Activated CD8-positive, alpha-beta memory T cell treated with anti-CD3 and anti-CD28 coated beads, Interleukin-2, amount 50 U/mL, for 1 hour (primary cell): ENCODE measurements at regions not wholly inside any gene's neighbourhood (a gene's known extent, or its start where the extent isn't known, plus 50 kb on each side); places are given as distances from the start of the nearest gene placed in this dataset.
"Not testable (repeated sequence)": the region's sequence is repeated elsewhere in the genome, so short reads cannot be mapped to it uniquely, and the experiment has no call there.

Experiments
- DNase-seq: peaks from one replicate; pipeline ENCODE4 v3.0.0-alpha.2; 2020; ENCODE audit errors: extremely low read depth

DNA sequence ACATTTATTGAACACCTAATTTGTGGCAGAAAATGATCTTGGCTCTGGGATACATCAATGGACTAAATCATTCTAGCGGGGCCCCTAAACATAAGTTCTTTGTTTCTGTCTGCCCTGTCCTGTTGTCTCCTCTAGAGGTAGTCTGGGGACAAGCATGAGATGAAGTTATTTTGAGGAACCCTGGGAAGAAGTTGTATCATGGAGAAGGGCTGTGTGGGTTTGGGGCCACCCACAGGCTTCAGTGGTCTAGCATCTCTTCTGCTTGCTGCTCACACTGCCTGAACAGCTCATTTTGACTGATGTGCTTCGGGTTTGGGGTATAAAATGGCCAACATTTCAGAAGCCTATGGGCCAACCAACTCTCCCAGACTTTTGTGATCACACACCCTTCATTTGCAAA, 50.3 kb upstream of the OSBPL11 start:
- DNase-seq = no peak

DNA sequence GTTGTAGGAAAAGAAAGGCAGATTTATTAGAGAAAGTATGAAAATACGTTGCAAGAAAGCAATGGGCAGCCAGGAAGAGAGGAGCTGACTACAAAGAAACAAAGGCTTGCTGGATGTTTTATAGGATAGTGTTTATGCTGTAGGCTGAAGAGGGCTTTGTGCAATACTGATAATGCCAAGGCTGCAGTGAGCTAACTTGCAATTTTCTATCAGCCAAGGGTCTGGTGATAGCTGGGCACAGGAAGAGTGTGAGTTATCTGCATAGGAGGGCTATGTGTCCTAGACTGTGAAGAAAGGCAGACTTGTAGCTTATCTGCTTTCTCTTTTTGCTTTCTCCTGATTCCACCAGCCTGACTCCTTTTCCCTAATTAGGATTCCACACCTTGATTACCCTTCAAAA, 51.3 kb upstream of the OSBPL11 start:
- no peak for DNase-seq

DNA sequence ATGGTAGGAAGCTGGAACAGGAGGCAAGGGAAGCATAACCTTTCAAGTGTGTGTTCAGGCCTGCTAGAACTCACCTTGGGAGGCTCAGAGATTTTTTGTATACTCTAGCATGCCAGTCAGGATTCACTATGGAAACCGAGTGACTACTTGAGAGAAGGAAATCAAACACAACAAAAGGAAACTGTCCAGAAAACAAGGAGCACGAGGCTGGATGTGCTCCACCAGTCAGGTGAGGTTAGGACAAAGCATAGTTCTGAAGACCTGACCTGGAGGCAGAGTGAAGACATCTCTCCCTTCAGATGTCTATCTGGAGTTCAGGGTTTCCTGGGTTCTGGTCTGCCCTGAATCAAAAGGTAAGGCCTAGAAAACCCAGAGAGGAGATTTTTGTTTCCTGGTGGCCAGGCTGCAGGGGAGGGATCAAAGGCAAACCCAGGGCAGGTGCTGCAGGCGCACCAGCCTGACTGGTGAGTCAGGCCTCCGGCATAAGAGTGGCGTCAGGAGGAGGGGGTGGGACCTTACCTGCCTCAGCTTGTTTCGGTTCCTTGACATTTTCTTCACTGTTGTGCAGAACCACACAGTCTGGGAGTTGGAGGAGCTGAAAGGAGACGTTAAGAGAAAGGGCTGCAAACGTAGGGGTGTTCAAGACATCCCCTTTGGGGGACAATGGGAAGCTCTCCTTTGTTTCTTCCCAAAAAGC, 52.2 kb upstream of the OSBPL11 start:
- no peak for DNase-seq

DNA sequence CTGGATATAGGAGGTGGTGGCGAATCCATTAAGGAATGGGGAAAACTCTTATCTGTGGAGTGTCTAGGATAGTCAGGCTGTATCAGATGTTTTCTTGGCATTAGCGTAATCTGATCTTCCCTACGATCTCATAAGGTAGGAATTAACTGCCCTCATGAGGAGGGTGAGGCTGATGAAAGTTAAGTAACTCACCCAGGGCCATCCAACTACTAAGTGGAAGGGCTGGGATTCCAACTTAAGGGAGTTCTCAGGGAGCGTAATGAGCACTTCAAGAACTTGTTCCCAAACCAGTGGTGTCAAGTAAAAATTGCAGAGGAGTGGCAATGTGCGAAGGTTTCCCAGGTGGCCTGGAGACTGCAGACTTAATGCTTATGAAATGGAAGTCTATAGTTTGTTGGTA, 55.9 kb upstream of the OSBPL11 start:
- DNase-seq = no peak

DNA sequence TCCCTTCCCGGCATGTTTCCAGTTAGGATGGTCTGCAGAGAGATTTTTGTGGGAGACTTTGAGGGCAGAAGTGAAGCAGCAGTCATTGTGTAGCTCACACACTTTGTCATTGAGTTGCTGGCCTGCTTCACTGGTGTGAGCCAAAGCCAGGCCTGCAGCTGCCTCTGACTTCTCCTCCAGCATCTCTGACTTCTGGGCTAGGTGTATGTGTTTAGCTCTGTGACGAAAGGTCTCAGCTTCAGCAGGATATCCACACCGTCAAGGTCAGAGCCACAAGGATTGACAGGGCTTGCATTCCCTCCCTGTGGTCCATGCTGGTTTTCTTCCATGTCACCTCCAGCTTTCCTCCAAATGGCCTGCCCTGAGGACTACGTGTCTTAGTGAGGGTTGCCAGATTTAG, 57.1 kb upstream of the OSBPL11 start:
- DNase-seq = no peak

DNA sequence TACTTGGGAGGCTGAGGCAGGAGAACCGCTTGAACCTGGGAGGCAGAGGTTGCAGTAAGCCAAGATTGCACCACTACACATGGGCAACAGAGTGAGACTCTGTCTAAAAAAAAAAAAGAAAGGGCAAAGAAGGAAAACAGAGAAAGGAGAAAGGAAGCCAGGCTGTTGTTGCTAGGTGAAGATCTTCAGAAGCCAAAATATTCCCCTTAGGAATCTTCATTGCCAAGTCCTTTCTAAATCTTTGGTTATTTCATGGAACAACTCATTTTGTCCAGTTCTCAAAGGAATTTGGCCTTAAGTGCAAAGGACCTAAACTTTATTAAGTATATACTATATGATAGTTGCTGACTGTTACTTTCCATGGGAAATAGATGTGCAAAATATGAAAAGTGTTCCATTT, 59.2 kb upstream of the OSBPL11 start:
- DNase-seq = no peak

DNA sequence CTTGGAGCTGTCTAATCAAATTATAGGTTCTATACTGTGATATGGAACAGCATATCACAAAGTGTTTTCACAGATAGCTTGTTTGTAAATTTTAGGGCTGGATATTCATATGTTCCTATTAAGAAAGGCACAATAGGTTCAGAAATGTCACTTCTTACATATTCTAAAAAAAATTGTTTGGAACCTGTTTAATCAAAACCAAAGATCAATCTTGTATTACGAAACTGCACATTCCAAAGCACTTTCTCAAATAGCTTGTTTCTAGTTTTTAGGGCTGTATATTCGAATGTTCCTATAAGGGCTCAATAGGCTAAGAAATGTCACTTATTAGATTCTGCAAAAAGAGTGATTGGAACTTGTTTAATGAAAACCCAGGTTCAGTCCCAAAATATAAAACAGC, 67.4 kb upstream of the OSBPL11 start:
- DNase-seq = no peak

DNA sequence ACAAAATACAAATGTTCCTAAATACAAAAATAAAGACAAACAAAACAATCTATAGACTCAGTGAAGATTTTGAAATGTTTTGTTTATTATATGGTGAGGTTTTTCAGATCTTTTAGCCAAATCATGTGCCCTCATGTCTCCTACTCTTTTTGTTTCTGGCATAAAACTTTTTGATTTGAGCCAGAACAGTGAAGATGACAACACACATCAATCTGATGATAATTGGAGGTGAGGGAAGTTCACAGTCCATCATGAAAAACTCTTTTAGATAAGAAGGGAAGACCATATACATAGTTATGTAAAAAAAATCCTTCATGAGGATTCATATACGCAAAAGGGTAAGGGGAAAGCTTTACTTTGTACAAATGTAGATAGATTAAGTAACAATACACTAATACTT, 75.1 kb upstream of the OSBPL11 start:
- DNase-seq = no peak

DNA sequence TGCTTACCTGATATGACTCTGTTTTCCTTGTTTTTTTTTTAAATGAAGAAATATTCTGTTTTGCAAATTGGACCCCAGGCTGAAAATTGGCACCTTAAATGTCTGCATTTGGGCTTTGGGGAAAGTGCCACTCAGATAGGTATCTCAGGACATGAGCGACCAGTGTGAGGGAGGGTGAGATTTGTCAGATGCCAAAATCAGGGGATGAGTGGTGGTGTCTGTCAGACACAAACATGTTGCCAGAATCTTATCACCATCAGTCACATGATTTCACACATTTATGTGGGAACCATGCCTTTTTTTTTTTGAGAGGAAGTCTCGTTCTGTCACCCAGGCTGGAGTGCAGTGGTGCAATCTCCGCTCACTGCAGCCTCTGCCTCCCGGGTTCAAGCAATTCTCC, 75.6 kb upstream of the OSBPL11 start:
- no peak for DNase-seq

DNA sequence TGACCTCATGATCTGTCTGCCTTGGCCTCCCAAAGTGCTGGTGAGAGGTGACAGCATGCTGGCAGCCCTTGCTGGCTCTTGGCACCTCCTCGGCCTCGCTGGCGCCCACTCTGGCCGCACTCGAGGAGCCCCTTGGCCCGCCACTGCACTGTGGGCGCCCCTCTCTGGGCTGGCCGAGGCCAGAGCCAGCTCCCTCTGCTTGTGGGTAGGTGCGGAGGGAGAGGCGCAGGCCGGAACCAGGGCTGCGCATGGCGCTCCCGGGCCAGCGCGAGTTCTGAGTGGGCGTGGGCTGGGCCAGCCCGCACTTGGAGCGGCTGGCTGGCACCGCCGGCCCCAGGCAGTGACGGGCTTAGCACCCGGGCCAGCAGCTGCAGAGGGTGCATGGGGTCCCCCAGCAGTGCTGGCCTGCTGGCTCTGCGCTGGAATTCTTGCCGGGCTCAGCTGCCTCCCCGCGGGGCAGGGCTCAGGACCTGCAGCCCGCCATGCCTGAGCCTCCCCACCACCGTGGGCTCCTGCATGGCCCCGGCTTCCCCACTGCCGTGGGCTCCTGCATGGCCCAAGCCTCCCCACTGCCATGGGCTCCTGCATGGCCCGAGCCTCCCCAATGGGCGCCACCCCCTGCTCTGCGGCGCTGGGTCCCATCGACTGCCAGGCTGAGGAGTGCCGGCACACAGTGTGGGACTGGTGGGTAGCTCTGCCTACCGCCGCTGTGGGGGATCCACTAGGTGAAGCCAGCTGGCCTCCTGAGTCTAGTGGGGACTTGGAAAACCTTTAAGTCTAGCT, 76.4 kb upstream of the OSBPL11 start:
- no peak for DNase-seq

DNA sequence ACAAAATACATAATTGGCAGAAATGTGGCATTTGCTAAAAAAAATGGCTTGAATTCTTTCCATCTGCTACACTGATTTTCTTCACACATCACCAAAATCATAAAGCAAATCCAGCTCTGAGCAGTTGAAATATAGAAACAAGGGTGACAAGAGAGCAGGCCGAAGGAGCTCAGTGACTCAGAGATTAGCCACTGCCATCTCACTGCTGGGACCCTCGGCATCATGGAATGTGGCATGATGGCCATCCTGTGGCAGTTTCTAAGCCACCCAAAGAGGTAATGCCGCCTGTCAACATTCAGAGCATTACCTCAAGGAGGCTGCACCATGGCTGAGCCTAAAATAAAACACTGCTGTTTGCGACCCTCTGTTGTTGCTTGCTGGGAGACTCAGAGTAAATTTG, 80.5 kb upstream of the OSBPL11 start:
- DNase-seq = no peak

DNA sequence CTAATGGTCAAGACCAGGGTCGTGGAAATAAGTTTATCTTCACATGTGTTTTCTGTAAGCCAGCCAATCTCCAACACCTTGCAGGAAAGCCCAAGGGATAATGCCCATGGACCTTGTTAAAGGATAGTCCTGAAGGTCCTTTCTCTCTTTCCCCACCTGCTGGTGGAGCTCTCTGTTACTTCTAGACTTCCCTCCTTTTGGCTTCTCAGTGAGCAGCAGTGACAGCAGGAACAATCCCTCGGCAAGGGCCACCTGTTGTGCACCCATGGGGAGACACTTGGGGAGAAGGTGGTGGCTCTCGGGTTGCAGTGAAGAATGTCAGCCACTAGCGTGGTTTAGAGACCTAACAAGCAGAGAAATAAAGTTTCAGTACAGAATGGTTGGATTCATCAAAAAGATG, 84.0 kb upstream of the OSBPL11 start:
- no peak for DNase-seq

DNA sequence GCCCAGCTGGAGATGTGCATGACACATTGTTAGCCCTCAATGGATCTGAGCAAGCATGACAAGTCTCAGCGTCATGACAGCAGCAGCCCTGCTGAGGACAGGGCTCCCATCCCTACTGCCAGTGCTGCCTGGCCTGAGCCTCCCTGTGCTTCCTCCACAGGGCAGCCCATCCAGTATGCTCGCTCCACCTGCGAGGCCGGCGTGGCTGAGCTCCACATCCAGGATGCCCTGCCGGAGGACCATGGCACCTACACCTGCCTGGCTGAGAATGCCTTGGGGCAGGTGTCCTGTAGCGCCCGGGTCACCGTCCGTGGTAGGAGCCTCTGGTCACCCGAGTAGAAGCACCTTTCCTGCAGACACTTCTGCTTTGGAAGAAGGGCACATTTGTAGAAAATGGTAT, 85.8 kb upstream of the OSBPL11 start:
- DNase-seq = no peak

DNA sequence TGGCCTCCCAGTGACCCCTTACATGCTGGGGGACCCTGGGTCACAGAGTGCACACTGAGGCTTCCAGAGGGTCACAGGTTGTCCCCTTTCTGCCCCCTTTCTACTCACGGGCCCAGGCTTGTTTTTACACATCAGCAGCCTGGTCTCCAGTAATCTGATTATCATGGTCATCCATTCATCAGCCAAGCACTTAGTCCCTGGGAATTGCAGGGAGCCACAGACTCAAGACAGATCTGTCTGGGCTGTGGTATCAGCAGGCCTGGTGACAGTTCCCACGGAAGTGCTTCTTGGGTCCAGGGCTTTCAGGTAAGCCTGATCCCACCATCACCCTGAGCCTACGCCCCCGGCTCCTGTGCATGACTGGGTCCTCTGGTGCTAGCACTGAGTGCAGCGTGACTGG, 86.6 kb upstream of the OSBPL11 start:
- DNase-seq = not testable (repeated sequence)

DNA sequence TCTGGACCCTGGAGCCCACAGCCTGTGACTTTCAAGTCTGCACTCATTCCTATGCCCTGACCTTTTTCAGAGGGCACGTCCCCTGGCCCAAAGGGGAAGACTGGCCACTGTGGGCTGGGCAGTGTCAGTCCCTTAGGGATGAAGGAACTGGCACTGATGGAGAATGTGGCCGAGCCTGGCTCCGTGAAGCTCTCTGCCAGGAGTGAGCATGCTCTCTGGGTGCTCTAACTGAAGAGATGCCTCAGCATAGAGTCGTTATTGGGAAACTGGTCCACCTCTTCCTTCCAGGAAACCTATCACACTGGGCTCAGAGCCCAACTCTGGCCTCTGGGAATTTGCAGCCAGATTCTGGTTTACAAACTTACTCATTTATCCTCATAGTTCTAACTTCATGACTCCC, 87.3 kb upstream of the OSBPL11 start:
- DNase-seq = not testable (repeated sequence)

DNA sequence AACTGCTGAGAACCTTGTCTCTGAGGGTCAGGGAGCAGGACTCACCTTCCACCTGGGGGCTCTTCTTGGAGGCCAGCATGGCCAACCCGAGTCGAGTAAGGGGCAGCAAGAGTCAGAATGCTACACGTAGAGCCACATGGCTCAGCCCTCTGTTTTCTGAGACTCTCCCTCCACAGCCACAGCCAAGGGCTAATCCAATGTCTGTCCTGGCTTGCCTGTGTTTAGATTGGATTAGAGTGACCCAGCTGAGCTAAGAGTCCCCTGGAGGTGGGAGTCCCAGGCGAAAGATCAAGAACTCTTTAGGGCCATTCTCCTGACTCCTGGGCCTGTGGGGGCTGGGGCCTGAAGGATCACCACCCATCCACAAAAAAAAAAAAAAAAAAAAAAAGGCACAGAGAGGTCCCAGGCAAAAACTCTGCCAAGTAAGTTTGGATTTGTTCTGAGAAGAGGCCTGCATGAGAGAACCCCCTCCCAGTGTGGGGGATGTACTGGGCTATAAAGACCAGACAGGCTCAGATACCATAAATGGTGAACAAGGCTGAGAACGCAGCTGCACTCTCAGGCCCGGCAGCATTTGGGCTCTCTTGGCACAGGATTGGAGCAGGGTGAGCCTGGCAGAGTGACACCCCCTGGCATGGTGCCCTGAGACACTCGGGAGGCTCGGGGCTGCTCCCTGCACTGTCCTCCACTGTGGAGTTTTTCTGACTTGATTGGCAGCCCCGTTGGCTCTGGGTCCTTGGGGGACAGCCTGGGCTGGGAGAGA, 88.0 kb upstream of the OSBPL11 start:
- DNase-seq = no peak

DNA sequence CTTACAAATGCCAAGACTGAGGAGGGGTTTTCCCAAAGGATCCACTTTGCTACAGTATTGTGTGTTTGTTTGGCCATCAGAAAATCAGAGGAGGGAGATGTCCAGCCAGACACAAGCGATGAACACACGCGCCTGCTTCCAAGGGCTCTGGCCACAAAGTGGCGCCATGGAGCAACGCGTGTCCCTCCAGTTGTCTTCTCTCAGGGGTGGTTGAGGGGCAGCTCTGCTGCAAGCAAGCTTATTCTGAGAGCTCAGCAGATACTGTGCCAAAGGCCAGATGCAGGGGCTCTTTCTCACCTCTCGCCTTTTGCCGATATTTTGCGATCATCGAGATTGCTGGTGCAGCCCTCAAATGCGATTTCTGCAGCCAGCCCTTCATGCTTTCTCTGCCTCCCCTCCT, 88.9 kb upstream of the OSBPL11 start:
- DNase-seq = no peak

DNA sequence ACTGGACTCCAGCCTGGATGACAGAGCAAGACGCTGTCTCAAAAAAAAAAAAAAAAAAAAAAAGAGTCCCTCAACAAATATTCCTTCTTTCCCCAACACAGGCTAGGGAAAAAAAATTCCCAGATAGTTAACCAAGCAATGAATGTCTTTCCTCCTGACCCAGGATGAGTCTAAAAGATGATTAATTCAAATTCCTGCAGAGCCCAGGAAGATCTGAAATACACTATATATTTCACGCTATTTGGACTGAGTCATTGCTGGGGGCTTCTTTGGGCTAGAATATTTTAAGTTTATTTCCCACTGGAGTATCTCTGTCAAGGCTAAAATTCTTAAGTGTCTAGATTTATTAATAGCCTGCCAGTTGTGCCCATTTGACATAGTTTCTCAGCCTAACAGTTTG, 90.4 kb upstream of the OSBPL11 start:
- not testable (repeated sequence) for DNase-seq

DNA sequence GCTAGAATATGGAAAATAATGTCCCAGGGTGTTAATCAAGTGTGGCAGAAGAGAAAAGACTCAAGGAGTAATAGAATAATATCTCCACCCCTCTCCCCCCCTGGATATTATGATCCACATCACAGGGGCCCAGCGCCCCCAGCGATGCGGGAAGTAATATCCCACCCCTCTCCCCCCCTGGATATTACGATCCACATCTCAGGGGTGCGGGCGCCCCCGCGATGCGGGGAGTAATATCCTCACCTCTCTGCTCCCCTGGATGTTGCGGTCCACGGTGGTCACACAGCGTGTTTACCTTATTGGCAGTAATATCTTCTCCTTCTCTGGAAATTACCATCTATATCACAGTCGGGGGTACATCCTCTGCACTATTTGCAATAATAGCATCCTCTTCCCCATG, 97.1 kb upstream of the OSBPL11 start:
- no peak for DNase-seq

DNA sequence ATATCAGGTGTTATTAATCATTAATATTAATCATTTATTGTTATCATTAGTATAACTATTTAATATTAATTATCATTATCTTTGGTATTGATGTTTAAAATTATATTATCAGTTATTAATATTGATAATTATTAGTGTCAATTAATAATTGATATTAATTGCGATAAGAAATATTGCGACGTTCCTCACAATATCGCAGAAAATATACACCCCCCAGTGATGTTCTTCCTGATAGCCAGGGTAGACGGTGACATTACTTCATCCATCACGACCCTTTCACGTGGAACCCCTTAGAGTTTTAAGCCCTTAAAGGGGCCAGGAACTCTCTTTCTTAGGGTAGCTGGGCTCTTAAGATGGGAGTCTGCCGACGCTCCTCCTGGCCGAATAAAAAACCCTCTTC, 98.6 kb upstream of the OSBPL11 start:
- DNase-seq = no peak

DNA sequence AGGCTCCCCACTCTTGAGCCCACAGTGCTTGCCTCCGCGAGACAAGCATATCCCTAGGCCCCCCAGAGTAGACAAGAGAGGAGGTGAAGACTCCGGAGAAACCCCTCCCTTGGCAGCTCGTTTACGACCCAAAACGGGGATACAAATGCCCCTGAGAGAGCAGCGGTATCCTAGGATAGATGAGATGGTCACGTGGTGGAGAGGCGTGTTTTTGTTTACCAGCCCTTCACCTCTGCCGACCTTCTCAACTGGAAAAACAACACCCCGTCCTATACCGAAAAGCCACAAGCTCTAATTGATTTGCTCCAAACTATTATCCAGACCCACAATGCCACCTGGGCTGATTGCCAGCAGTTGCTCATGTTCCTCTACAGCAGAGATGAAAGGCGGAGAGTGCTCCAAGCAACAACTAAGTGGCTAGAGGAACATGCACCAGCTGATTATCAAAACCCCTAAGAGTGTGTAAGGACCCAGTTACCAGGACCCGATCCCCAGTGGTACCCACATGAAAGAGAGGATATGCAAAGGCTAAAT, 99.5 kb upstream of the OSBPL11 start:
- no peak for DNase-seq

DNA sequence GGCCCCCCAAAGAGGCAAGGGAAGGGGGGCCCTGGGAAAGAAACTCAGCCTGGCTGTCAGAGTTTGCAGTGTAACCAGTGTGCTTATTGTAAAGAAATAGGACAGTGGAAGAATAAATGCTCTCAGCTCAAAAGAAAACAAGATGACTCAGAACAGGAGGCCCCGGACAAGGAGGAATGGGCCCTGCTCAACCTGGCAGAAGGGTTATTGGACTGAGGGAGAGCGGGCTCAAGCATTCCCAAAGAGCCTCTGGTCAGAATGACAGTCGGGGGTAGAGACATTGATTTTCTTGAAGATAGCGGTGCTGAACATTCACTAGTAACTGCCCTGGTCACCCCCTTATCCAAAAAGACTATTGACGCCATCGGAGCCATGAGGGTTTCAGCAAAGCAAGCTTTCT, 100.4 kb upstream of the OSBPL11 start:
- DNase-seq = no peak

DNA sequence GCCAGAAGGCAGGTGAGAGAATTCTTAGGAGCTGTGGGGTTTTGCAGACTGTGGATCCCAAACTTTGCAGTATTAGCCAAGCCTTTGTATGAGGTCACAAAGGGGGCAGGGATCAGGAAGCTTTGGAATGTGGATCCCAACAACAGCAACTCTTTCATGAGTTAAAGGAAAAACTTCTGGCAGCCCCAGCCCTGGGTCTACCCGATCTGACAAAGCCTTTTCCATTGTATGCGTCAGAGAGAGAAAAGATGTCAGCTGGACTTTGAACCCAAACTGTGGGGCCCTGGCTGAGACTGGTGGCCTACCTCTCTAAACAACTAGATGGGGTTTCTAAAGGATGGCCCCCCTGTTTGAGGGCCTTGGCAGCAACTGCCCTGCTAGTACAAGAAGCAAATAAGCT, 101.8 kb upstream of the OSBPL11 start:
- DNase-seq = not testable (repeated sequence)
